HepG2 (cell line): ENCODE measurements at regions not wholly inside any gene's neighbourhood (a gene's known extent, or its start where the extent isn't known, plus 50 kb on each side); places are given as distances from the start of the nearest gene placed in this dataset.

Source experiments
- ATAC-seq: fragments of 200-7000 bp; cut with Tn5 transposase; 3 replicates; pipeline ENCODE4 v1.9.1; 2020; ENCODE audit warnings: mild to moderate bottlenecking, moderate library complexity
- BruUV-seq: library from RNA; stranded (reverse); fragments of 400-500 nt; replicated peaks from 2 replicates; lab custom pipeline; 2021; lab: Mats Ljungman, UMichigan
- CTCF ChIA-PET: fragments of 300-600 bp; formaldehyde crosslinking; extraction: SDS; loops from one replicate; lab custom pipeline; 2021; ENCODE audit warnings: low total read pairs, inconsistent platforms, low intra/inter-chr PET ratio; lab: Yijun Ruan, JAX
- POLR2A ChIA-PET: fragments of 350-600 bp; sonication (Branson Sonifier 250); formaldehyde crosslinking; loops from one replicate; lab custom pipeline; 2020; ENCODE audit warnings: antibody characterized with exemption, inconsistent platforms; lab: Yijun Ruan, JAX
- DNase-seq: peaks from one replicate; pipeline ENCODE4 v3.0.0-alpha.2; 2015; ENCODE audit warnings: low spot score
- FAIRE-seq: peaks from 3 replicates; lab custom pipeline; 2011; peaks lifted over from hg19 to GRCh38; lab: Jason Lieb, UNC
- H2AFZ ChIP-seq: one replicate; pipeline ENCODE4 v1.6.1; 2011; ENCODE audit warnings: low read length, inconsistent platforms
- H3K27ac ChIP-seq: fragments of 300-600 bp; 3 replicates; pipeline ENCODE4 v1.8.0; 2011; ENCODE audit warnings: mixed run types, mild to moderate bottlenecking, mixed read lengths, low read length, inconsistent platforms; ENCODE audit not compliant: insufficient read depth; ENCODE audit errors: extremely low read length
- H3K27me3 ChIP-seq, 2 experiments: fragments of 200-600 bp in 1 of 2; 2 replicates in 1 of 2; 3 replicates in 1 of 2; pipeline versions ENCODE4 v1.6.0 to v1.8.0; 2011; ENCODE audit warnings: low read length in 2 of 2, mild to moderate bottlenecking in 2 of 2, moderate library complexity in 2 of 2, inconsistent platforms in 1 of 2; ENCODE audit not compliant: insufficient read depth in 2 of 2, control insufficient read depth in 1 of 2
- H3K36me3 ChIP-seq, 2 experiments: fragments of 200-600 bp in 1 of 2; replicated peaks in 1 of 2; 2 replicates in 1 of 2; 3 replicates in 1 of 2; pipeline versions ENCODE4 v1.5.1 to v1.8.0; 2011; ENCODE audit warnings: low read length in 2 of 2, inconsistent platforms in 1 of 2; ENCODE audit not compliant: insufficient read depth in 2 of 2, control insufficient read depth in 1 of 2
- H3K4me1 ChIP-seq: 2 replicates; pipeline ENCODE4 v1.5.1; 2012; ENCODE audit warnings: low read length, inconsistent platforms; ENCODE audit not compliant: insufficient read depth
- H3K4me2 ChIP-seq: 2 replicates; pipeline ENCODE4 v1.6.0; 2011; ENCODE audit warnings: low read depth, low read length, inconsistent platforms
- H3K4me3 ChIP-seq, 3 experiments: fragments of 200-600 bp in 1 of 3; sonication (generic), shearing (Covaris generic) in 1 of 3; replicated peaks in 1 of 3; 2 replicates each; pipeline ENCODE4 v1.5.1; 2011 to 2016; ENCODE audit warnings: low read length in 3 of 3, inconsistent platforms in 2 of 3, low read depth in 2 of 3, mild to moderate bottlenecking in 2 of 3, control low read depth in 1 of 3, mixed read lengths in 1 of 3; ENCODE audit not compliant: insufficient read depth in 1 of 3
- H3K79me2 ChIP-seq: one replicate; pipeline ENCODE4 v1.6.1; 2011; ENCODE audit warnings: low read length, inconsistent platforms; ENCODE audit not compliant: insufficient read depth
- H3K9ac ChIP-seq: 2 replicates; pipeline ENCODE4 v1.6.0; 2011; ENCODE audit warnings: mild to moderate bottlenecking, low read depth, low read length, inconsistent platforms; ENCODE audit not compliant: insufficient read depth
- H3K9me3 ChIP-seq: 2 replicates; pipeline ENCODE4 v1.5.1; 2012; ENCODE audit warnings: mild to moderate bottlenecking, low read length
- H4K20me1 ChIP-seq: 2 replicates; pipeline ENCODE4 v1.6.0; 2011; ENCODE audit warnings: inconsistent platforms, mild to moderate bottlenecking, low read length, moderate library complexity; ENCODE audit not compliant: insufficient read depth
- FIP1L1 ChIP-seq: fragments of 200-400 bp; formaldehyde crosslinking; IDR thresholded peaks from 2 replicates; pipeline ENCODE4 v1.6.1; 2018; ENCODE audit warnings: low read depth, mild to moderate bottlenecking, low read length, moderate library complexity, borderline replicate concordance; ENCODE audit not compliant: insufficient read depth
- GATA4 ChIP-seq: sonication (generic); IDR thresholded peaks from 2 replicates; pipeline ENCODE4 v1.6.1; 2016; ENCODE audit warnings: antibody characterized with exemption, low read depth, borderline replicate concordance
- KDM4B ChIP-seq: sonication (generic); formaldehyde crosslinking; IDR thresholded peaks from 2 replicates; pipeline ENCODE4 v1.4.0; 2020; ENCODE audit warnings: missing genetic modification reagents
- NRL ChIP-seq: sonication (generic); formaldehyde crosslinking; IDR thresholded peaks from 2 replicates; pipeline ENCODE4 v1.5.0; 2020; ENCODE audit warnings: missing genetic modification reagents, mild to moderate bottlenecking, moderate library complexity, borderline replicate concordance
- SP1 ChIP-seq, 2 experiments: fragments of 450-650 bp in 1 of 2; sonication (generic) in 1 of 2; formaldehyde crosslinking in 1 of 2; IDR thresholded peaks; 2 replicates each; pipeline versions ENCODE4 v1.4.0 to v1.6.1; 2016 to 2020; ENCODE audit warnings: missing genetic modification reagents in 1 of 2
- ZBTB1 ChIP-seq: sonication (generic); formaldehyde crosslinking; IDR thresholded peaks from 2 replicates; pipeline ENCODE4 v1.4.0; 2020; ENCODE audit warnings: missing genetic modification reagents, borderline replicate concordance
- ZFP90 ChIP-seq: sonication (generic); formaldehyde crosslinking; IDR thresholded peaks from 2 replicates; pipeline ENCODE4 v1.8.0; 2022; ENCODE audit warnings: missing genetic modification reagents, mild to moderate bottlenecking, inconsistent platforms, borderline replicate concordance
- ZMYM2 ChIP-seq: sonication (generic); formaldehyde crosslinking; IDR thresholded peaks from 2 replicates; pipeline ENCODE4 v1.8.0; 2022; ENCODE audit warnings: mild to moderate bottlenecking, missing genetic modification reagents
- ZNF20 ChIP-seq: sonication (generic); formaldehyde crosslinking; IDR thresholded peaks from 2 replicates; pipeline ENCODE4 v1.4.0; 2020; ENCODE audit warnings: mild to moderate bottlenecking, moderate library complexity, missing genetic modification reagents
- ZNF282 ChIP-seq: fragments of 450-650 bp; IDR thresholded peaks from 2 replicates; pipeline ENCODE4 v1.6.1; 2018; ENCODE audit not compliant: partially characterized antibody
- ZNF362 ChIP-seq: sonication (generic); formaldehyde crosslinking; IDR thresholded peaks from 2 replicates; pipeline ENCODE4 v1.4.0; 2020; ENCODE audit warnings: missing genetic modification reagents, mild to moderate bottlenecking, borderline replicate concordance
- ZNF614 ChIP-seq: IDR thresholded peaks from 2 replicates; pipeline ENCODE4 v1.6.1; 2018; ENCODE audit warnings: missing biosample characterization, missing genetic modification reagents, inconsistent platforms, borderline replicate concordance
- ZNF737 ChIP-seq: sonication (generic); formaldehyde crosslinking; IDR thresholded peaks from 2 replicates; pipeline ENCODE4 v1.5.0; 2020; ENCODE audit warnings: missing genetic modification reagents, mild to moderate bottlenecking, borderline replicate concordance
- WGBS: methylation state at CpG from one replicate; pipeline ENCODE4 v1.1.6; 2017; ENCODE audit warnings: low lambda C conversion rate; 5-methylcytosine and 5-hydroxymethylcytosine counted together
- in situ Hi-C: cut with HindIII; loops from 2 replicates; pipeline ENCODE4 v1.10.0; 2017; ENCODE audit warnings: low pct_unique_long_range_greater_than_20kb; ENCODE audit not compliant: extremely low pct_ligation_motif_present
- intact Hi-C: fragments of 100-400 bp; cut with micrococcal nuclease; formaldehyde crosslinking; loops from one replicate; pipeline ENCODE4 v1.10.0; 2022; ENCODE audit not compliant: unreplicated experiment
- TF ChIP-seq, protein P1 (sequence below): sonication (generic); formaldehyde crosslinking; IDR thresholded peaks from 2 replicates; pipeline ENCODE4 v1.4.0; 2020; ENCODE audit warnings: mild to moderate bottlenecking, missing genetic modification reagents

DNA sequence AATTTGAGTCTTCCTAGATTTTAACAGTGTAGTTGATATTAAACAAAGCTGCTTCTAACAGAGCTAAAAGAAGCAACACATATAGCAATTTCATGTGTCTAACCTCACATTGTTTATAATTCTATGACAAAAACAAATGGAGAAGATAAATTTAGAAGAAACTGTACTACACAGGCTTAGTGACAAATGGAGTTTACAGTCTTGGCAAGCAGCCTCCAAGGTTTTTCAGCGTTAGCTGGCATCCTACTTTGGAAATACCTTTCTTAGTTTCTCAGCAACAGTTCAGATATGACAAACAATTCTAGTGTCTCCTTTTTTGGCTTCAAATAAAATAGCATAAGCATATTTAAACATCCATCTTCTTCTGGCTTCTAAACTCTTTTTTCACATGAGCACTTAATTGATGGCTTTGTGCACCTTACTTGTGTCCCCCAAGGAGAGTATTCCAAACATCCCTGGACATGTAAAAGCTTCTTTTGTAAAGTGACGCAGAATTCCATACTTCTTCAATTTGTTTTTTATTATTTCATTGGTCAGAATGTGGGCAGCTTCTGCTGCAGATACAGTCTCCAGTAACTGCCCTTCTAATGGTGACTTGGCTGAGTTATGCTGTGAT lies 249.8 kb downstream of the ANTXR2 start:
- ChIA-PET POLR2A (no interaction called here), CTCF (no interaction called here)
- H3K4me2 ChIP-seq: no peak overlapping the region
- FAIRE-seq (no peak), DNase-seq (no peak), ATAC-seq (no peak)
- no peak overlapping the region for H3K27ac ChIP-seq
- in situ Hi-C loops (no loop called here), intact Hi-C loops (no loop called here)
- WGBS: 3% methylated on average over 2 of the region's 2 CpGs
- H3K9me3 ChIP-seq: no peaks in the 10 kb centered on the region
- H4K20me1 ChIP-seq: no peaks in the 10 kb centered on the region
- H3K9ac ChIP-seq: no peak overlapping the region
- H3K27me3 ChIP-seq: no peaks in the 10 kb centered on the region
- H3K36me3 ChIP-seq: no peaks in the 10 kb centered on the region
- no peak overlapping the region for H3K4me3 ChIP-seq
- no TSS peak for BruUV-seq
- H3K79me2 ChIP-seq: no peaks in the 10 kb centered on the region
- TF ChIP-seq SP1 (IDR thresholded peaks at IDR 0.05) (no peak), SP1 (CRISPR knock-in tag; IDR thresholded peaks at IDR 0.05) (no peak), GATA4 (no peak), ZNF282 (no peak), ZNF737 (CRISPR knock-in tag) (no peak), KDM4B (no peak), ZNF362 (no peak), ZFP90 (CRISPR knock-in tag) (no peak), ZBTB1 (CRISPR knock-in tag) (no peak), ZMYM2 (no peak), ZNF20 (CRISPR knock-in tag) (no peak), FIP1L1 (no peak), NRL (CRISPR knock-in tag) (no peak), ZNF614 (CRISPR knock-in tag) (no peak)
- TF ChIP-seq, protein P1, sequence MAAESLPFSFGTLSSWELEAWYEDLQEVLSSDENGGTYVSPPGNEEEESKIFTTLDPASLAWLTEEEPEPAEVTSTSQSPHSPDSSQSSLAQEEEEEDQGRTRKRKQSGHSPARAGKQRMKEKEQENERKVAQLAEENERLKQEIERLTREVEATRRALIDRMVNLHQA: no peak
- no peak overlapping the region for H2AFZ ChIP-seq
- H3K4me1 ChIP-seq: no peaks in the 10 kb centered on the region
